ENCODE measurements at regions not wholly inside any gene's neighbourhood (a gene's known extent, or its start where the extent isn't known, plus 50 kb on each side); places are given as distances from the start of the nearest gene placed in this dataset.

- Histone ChIP-seq H3K9me3 (ENCODE audit: control insufficient read depth, low read depth, low read length) (no peaks in the 10 kb centered on the region), H3K4me3 (ENCODE audit: low read length) (no peak overlapping the region), H3K4me1 (ENCODE audit: control insufficient read depth, insufficient read depth, low read length) (no peaks in the 10 kb centered on the region), H3K36me3 (ENCODE audit: control insufficient read depth, insufficient read depth, low read length) (no peaks in the 10 kb centered on the region), H3K27me3 (ENCODE audit: control insufficient read depth, insufficient read depth, low read length) (no peaks in the 10 kb centered on the region), H3K27ac (ENCODE audit: low read length) (no peak overlapping the region)
- no peak for DNase-seq
- WGBS (ENCODE audit: insufficient coverage, low lambda C conversion rate), result 48% methylated on average over 2 of the region's 7 CpGs
Observed at GRCh38 chr1:187374082-187374481, 545.3 kb downstream of the PLA2G4A start.

- H3K27me3 ChIP-seq (ENCODE audit: control insufficient read depth, insufficient read depth, low read length), result no peaks in the 10 kb centered on the region
- H3K27ac ChIP-seq (ENCODE audit: low read length), result no peak overlapping the region
- H3K36me3 ChIP-seq (ENCODE audit: control insufficient read depth, insufficient read depth, low read length), result no peaks in the 10 kb centered on the region
- H3K4me1 ChIP-seq (ENCODE audit: control insufficient read depth, insufficient read depth, low read length), result no peaks in the 10 kb centered on the region
- WGBS (ENCODE audit: insufficient coverage, low lambda C conversion rate), result 60% methylated on average over 1 of the region's 1 CpG
- no peaks in the 10 kb centered on the region for H3K9me3 ChIP-seq (ENCODE audit: control insufficient read depth, low read depth, low read length)
- DNase-seq, result no peak
- no peak overlapping the region for H3K4me3 ChIP-seq (ENCODE audit: low read length)
Observed at GRCh38 chr1:187374742-187375141, 546.0 kb downstream of the PLA2G4A start.

GRCh38 chr1:187383366-187383765 lies 554.6 kb downstream of the PLA2G4A start:
- Histone ChIP-seq H3K4me3 (ENCODE audit: low read length) (no peak overlapping the region), H3K27ac (ENCODE audit: low read length) (no peak overlapping the region), H3K27me3 (ENCODE audit: control insufficient read depth, insufficient read depth, low read length) (no peaks in the 10 kb centered on the region), H3K4me1 (ENCODE audit: control insufficient read depth, insufficient read depth, low read length) (no peaks in the 10 kb centered on the region), H3K9me3 (ENCODE audit: control insufficient read depth, low read depth, low read length) (no peaks in the 10 kb centered on the region), H3K36me3 (ENCODE audit: control insufficient read depth, insufficient read depth, low read length) (no peaks in the 10 kb centered on the region)
- no peak for DNase-seq
- 86% methylated on average over 1 of the region's 3 CpGs for WGBS (ENCODE audit: insufficient coverage, low lambda C conversion rate)

- no peaks in the 10 kb centered on the region for H3K9me3 ChIP-seq (ENCODE audit: control insufficient read depth, low read depth, low read length)
- no peak overlapping the region for H3K27ac ChIP-seq (ENCODE audit: low read length)
- 100% methylated on average over 1 of the region's 2 CpGs for WGBS (ENCODE audit: insufficient coverage, low lambda C conversion rate)
- H3K36me3 ChIP-seq (ENCODE audit: control insufficient read depth, insufficient read depth, low read length), result no peaks in the 10 kb centered on the region
- no peaks in the 10 kb centered on the region for H3K4me1 ChIP-seq (ENCODE audit: control insufficient read depth, insufficient read depth, low read length)
- no peak overlapping the region for H3K4me3 ChIP-seq (ENCODE audit: low read length)
- no peaks in the 10 kb centered on the region for H3K27me3 ChIP-seq (ENCODE audit: control insufficient read depth, insufficient read depth, low read length)
- DNase-seq, result no peak
Observed at GRCh38 chr1:187384504-187384903, 555.8 kb downstream of the PLA2G4A start.

- WGBS (ENCODE audit: insufficient coverage, low lambda C conversion rate), result no CpG with 5 or more reads among the region's 3 CpGs
- Histone ChIP-seq H3K27me3 (ENCODE audit: control insufficient read depth, insufficient read depth, low read length) (no peaks in the 10 kb centered on the region), H3K4me3 (ENCODE audit: low read length) (no peak overlapping the region), H3K4me1 (ENCODE audit: control insufficient read depth, insufficient read depth, low read length) (no peaks in the 10 kb centered on the region), H3K27ac (ENCODE audit: low read length) (no peak overlapping the region), H3K9me3 (ENCODE audit: control insufficient read depth, low read depth, low read length) (no peaks in the 10 kb centered on the region), H3K36me3 (ENCODE audit: control insufficient read depth, insufficient read depth, low read length) (no peaks in the 10 kb centered on the region)
- DNase-seq, result no peak
Observed at GRCh38 chr1:187390215-187390818, 561.6 kb downstream of the PLA2G4A start.

- no peaks in the 10 kb centered on the region for H3K4me1 ChIP-seq (ENCODE audit: control insufficient read depth, insufficient read depth, low read length)
- no peaks in the 10 kb centered on the region for H3K9me3 ChIP-seq (ENCODE audit: control insufficient read depth, low read depth, low read length)
- H3K36me3 ChIP-seq (ENCODE audit: control insufficient read depth, insufficient read depth, low read length), result no peaks in the 10 kb centered on the region
- no peaks in the 10 kb centered on the region for H3K27me3 ChIP-seq (ENCODE audit: control insufficient read depth, insufficient read depth, low read length)
- H3K4me3 ChIP-seq (ENCODE audit: low read length), result no peak overlapping the region
- DNase-seq, result no peak
- H3K27ac ChIP-seq (ENCODE audit: low read length), result no peak overlapping the region
Observed at GRCh38 chr1:187396226-187396625, 567.5 kb downstream of the PLA2G4A start.

GRCh38 chr1:187396929-187397796 lies 568.4 kb downstream of the PLA2G4A start:
- no peaks in the 10 kb centered on the region for H3K4me1 ChIP-seq (ENCODE audit: control insufficient read depth, insufficient read depth, low read length)
- no peak overlapping the region for H3K4me3 ChIP-seq (ENCODE audit: low read length)
- no peaks in the 10 kb centered on the region for H3K36me3 ChIP-seq (ENCODE audit: control insufficient read depth, insufficient read depth, low read length)
- H3K9me3 ChIP-seq (ENCODE audit: control insufficient read depth, low read depth, low read length), result no peaks in the 10 kb centered on the region
- no peak for DNase-seq
- no peak overlapping the region for H3K27ac ChIP-seq (ENCODE audit: low read length)
- no CpG with 5 or more reads among the region's 12 CpGs for WGBS (ENCODE audit: insufficient coverage, low lambda C conversion rate)
- no peaks in the 10 kb centered on the region for H3K27me3 ChIP-seq (ENCODE audit: control insufficient read depth, insufficient read depth, low read length)

GRCh38 chr1:187408212-187409004 lies 579.7 kb downstream of the PLA2G4A start:
- no peak overlapping the region for H3K4me3 ChIP-seq (ENCODE audit: low read length)
- no peaks in the 10 kb centered on the region for H3K27me3 ChIP-seq (ENCODE audit: control insufficient read depth, insufficient read depth, low read length)
- no peaks in the 10 kb centered on the region for H3K9me3 ChIP-seq (ENCODE audit: control insufficient read depth, low read depth, low read length)
- no peak overlapping the region for H3K27ac ChIP-seq (ENCODE audit: low read length)
- no peaks in the 10 kb centered on the region for H3K4me1 ChIP-seq (ENCODE audit: control insufficient read depth, insufficient read depth, low read length)
- no peaks in the 10 kb centered on the region for H3K36me3 ChIP-seq (ENCODE audit: control insufficient read depth, insufficient read depth, low read length)
- no peak for DNase-seq
- no CpG with 5 or more reads among the region's 4 CpGs for WGBS (ENCODE audit: insufficient coverage, low lambda C conversion rate)

- peak in 1 of 2 donors; percentile 2 for DNase-seq
- H3K4me3 ChIP-seq (ENCODE audit: low read length), result no peak overlapping the region
- H3K36me3 ChIP-seq (ENCODE audit: control insufficient read depth, insufficient read depth, low read length), result no peaks in the 10 kb centered on the region
- no peak overlapping the region for H3K27ac ChIP-seq (ENCODE audit: low read length)
- no peaks in the 10 kb centered on the region for H3K27me3 ChIP-seq (ENCODE audit: control insufficient read depth, insufficient read depth, low read length)
- no peaks in the 10 kb centered on the region for H3K9me3 ChIP-seq (ENCODE audit: control insufficient read depth, low read depth, low read length)
- no peaks in the 10 kb centered on the region for H3K4me1 ChIP-seq (ENCODE audit: control insufficient read depth, insufficient read depth, low read length)
- WGBS (ENCODE audit: insufficient coverage, low lambda C conversion rate), result 0% methylated on average over 1 of the region's 2 CpGs
Observed at GRCh38 chr1:187409341-187409740, 580.6 kb downstream of the PLA2G4A start.

GRCh38 chr1:187411118-187411517 lies 582.4 kb downstream of the PLA2G4A start:
- WGBS (ENCODE audit: insufficient coverage, low lambda C conversion rate), result 100% methylated on average over 1 of the region's 3 CpGs
- DNase-seq, result no peak
- Histone ChIP-seq H3K27ac (ENCODE audit: low read length) (no peak overlapping the region), H3K4me1 (ENCODE audit: control insufficient read depth, insufficient read depth, low read length) (no peaks in the 10 kb centered on the region), H3K36me3 (ENCODE audit: control insufficient read depth, insufficient read depth, low read length) (no peaks in the 10 kb centered on the region), H3K27me3 (ENCODE audit: control insufficient read depth, insufficient read depth, low read length) (no peaks in the 10 kb centered on the region), H3K9me3 (ENCODE audit: control insufficient read depth, low read depth, low read length) (no peaks in the 10 kb centered on the region), H3K4me3 (ENCODE audit: low read length) (no peak overlapping the region)
